T-helper 1 cell treated with Interleukin-12 subunit alpha and Interleukin-12 subunit beta and Interleukin-4 antibody, amounts not matched to agents 30 μg/mL and 1 μg/mL, for 36 hours (primary cell): ENCODE measurements at regions not wholly inside any gene's neighbourhood (a gene's known extent, or its start where the extent isn't known, plus 50 kb on each side); places are given as distances from the start of the nearest gene placed in this dataset.

Experiments
- H3K27ac Mint-ChIP-seq: one replicate; pipeline ENCODE4 v1.8.0; 2021; ENCODE audit warnings: mild to moderate bottlenecking, mixed read lengths
- H3K27me3 Mint-ChIP-seq: one replicate; pipeline ENCODE4 v1.8.0; 2021; ENCODE audit warnings: low read depth, mixed read lengths
- H3K36me3 Mint-ChIP-seq: one replicate; pipeline ENCODE4 v1.8.0; 2021; ENCODE audit warnings: low read depth, mixed read lengths
- H3K4me1 Mint-ChIP-seq: one replicate; pipeline ENCODE4 v1.8.0; 2021; ENCODE audit warnings: low read depth, mixed read lengths
- H3K4me3 Mint-ChIP-seq: one replicate; pipeline ENCODE4 v1.8.0; 2021; ENCODE audit warnings: mild to moderate bottlenecking, moderate library complexity, mixed read lengths
- H3K9me3 Mint-ChIP-seq: one replicate; pipeline ENCODE4 v1.8.0; 2021; ENCODE audit warnings: mixed read lengths

- peaks cover 57% of the 10 kb centered on the region for H3K4me1 Mint-ChIP-seq
- no peaks in the 10 kb centered on the region for H3K9me3 Mint-ChIP-seq
- peak overlapping the region; percentile 73 for H3K4me3 Mint-ChIP-seq
- peaks cover 3% of the 10 kb centered on the region for H3K36me3 Mint-ChIP-seq
- no peaks in the 10 kb centered on the region for H3K27me3 Mint-ChIP-seq
- peak overlapping the region; percentile 94 for H3K27ac Mint-ChIP-seq
These were observed 121.8 kb downstream of the AKAP11 start for GRCh38 chr13:42393573-42394360.

- no peaks in the 10 kb centered on the region for H3K27me3 Mint-ChIP-seq
- peak overlapping the region; percentile 73 for H3K4me3 Mint-ChIP-seq
- no peaks in the 10 kb centered on the region for H3K9me3 Mint-ChIP-seq
- peak overlapping the region; percentile 94 for H3K27ac Mint-ChIP-seq
- peaks cover 57% of the 10 kb centered on the region for H3K4me1 Mint-ChIP-seq
- peaks cover 3% of the 10 kb centered on the region for H3K36me3 Mint-ChIP-seq
These were observed 122.4 kb downstream of the AKAP11 start for GRCh38 chr13:42394361-42394708.

DNA sequence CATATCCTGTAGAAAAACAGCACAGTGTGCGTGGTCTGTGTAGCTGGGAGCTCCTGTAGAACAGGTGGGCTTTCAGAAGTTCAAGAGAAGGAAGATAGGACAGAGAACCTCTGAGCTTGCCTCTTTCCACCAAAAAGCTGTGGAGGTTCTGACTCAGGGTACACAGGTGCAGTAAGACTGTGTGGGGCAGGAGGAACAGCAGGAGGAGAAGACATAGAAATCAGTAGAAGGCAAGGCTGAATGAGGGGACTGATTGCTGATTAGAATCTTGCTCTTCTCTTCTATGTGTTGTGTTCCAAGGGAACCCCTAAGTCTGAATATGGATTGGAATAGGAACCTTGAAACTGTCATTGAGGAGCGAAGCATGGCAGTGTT is 122.7 kb downstream of the AKAP11 start:
- Mint-ChIP-seq H3K27ac (peak overlapping the region; percentile 94), H3K9me3 (no peaks in the 10 kb centered on the region), H3K27me3 (no peaks in the 10 kb centered on the region), H3K36me3 (peaks cover 5% of the 10 kb centered on the region), H3K4me1 (peaks cover 60% of the 10 kb centered on the region), H3K4me3 (peak overlapping the region; percentile 73)

DNA sequence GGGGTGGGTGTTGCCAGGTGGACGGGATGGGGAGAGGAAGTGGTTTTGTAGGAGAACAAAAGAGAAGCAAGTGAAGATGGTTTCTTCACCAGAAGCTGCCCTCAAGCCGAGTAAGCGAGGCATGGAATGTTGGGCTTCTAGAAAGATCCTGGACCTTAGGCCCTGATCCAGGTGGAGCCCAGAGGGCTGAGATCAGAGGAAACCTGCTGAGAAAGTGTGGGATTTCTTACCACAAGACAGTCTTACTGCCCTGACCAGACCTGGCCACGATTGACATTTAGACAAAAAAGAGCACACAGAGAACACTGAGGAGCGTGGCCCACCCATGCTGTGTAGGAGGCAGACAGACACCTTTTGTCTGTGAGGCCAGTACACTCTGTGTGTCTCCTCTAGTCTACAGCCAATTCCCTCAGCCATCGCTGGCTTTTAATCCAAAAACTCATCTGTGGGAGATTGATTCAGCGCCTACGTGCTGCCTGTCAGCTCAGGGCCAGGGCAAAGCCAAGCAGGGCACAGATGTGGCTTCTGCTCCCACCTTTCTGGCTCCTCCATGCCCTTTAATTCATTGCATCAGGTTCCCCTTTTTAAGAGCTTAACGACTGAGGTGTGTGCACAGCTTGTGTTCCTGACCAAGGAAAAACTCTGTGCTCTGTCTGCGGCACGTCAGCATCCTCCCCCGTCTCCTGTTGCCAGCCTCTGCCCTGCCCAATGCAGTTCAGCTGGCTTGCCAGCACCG is 123.3 kb downstream of the AKAP11 start:
- H3K27me3 Mint-ChIP-seq, result no peaks in the 10 kb centered on the region
- H3K4me1 Mint-ChIP-seq, result peaks cover 60% of the 10 kb centered on the region

DNA sequence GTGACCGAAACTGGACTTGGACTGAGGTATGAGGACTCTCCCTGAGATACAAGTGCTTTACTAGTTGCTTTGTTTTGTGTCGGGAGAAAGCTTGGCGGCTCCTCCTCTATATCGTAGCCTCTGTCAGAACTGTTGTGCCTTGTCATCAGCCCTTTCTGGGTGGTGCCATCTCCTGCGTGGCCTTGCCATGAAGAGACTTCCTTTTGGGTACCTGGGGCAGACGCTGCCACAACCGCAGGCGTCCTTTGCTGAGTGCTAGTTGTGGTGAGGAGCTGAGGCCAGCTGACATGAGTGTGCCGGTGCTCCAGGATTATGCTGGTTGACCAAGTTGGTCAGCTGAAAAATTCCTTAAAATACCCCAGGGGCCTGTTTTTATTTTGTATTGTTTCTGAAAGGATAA is 124.5 kb downstream of the AKAP11 start:
- Mint-ChIP-seq H3K9me3 (no peaks in the 10 kb centered on the region), H3K4me1 (peaks cover 62% of the 10 kb centered on the region), H3K27ac (peak overlapping the region; percentile 81), H3K36me3 (peaks cover 3% of the 10 kb centered on the region), H3K27me3 (no peaks in the 10 kb centered on the region), H3K4me3 (peak overlapping the region; percentile 56)

More for the DNA sequence above, 123.3 kb downstream of the AKAP11 start:
- no peaks in the 10 kb centered on the region for H3K9me3 Mint-ChIP-seq
- H3K36me3 Mint-ChIP-seq, result peaks cover 5% of the 10 kb centered on the region
- H3K27ac Mint-ChIP-seq, result peak overlapping the region; percentile 94
- H3K4me3 Mint-ChIP-seq, result peak overlapping the region; percentile 73

GRCh38 chr13:42396901-42397655 is 125.1 kb downstream of the AKAP11 start:
- H3K27me3 Mint-ChIP-seq, result no peaks in the 10 kb centered on the region
- H3K9me3 Mint-ChIP-seq, result no peaks in the 10 kb centered on the region
- H3K27ac Mint-ChIP-seq, result peak overlapping the region; percentile 81
- H3K4me1 Mint-ChIP-seq, result peaks cover 57% of the 10 kb centered on the region
- peak overlapping the region; percentile 56 for H3K4me3 Mint-ChIP-seq
- peaks cover 3% of the 10 kb centered on the region for H3K36me3 Mint-ChIP-seq

DNA sequence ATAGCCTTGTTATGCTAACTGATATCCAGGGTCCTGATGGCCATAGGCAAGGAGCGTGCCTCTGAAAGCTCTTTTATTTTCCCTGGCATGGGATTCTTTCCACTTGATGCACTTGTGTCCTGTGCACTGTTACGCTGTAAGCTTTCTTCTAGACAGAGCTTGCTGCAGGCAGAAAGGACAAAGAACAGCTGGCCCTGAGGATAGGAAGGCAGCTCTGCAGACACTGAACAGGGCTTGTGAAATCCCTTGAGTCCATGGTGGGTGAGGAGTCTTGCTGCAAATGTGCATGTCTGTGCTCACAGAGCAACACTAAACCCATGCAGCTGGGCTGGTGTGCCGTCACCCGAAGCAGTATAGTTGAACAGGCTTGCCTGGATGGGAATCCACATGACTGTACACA is 126.6 kb downstream of the AKAP11 start:
- H3K27me3 Mint-ChIP-seq, result no peaks in the 10 kb centered on the region
- no peak overlapping the region for H3K27ac Mint-ChIP-seq
- peaks cover 45% of the 10 kb centered on the region for H3K4me1 Mint-ChIP-seq

GRCh38 chr13:42400188-42400833 is 128.4 kb downstream of the AKAP11 start:
- H3K27ac Mint-ChIP-seq, result no peak overlapping the region
- no peaks in the 10 kb centered on the region for H3K9me3 Mint-ChIP-seq
- no peaks in the 10 kb centered on the region for H3K27me3 Mint-ChIP-seq
- no peak overlapping the region for H3K4me3 Mint-ChIP-seq
- peaks cover 29% of the 10 kb centered on the region for H3K4me1 Mint-ChIP-seq
- H3K36me3 Mint-ChIP-seq, result peaks cover 3% of the 10 kb centered on the region

More for the DNA sequence above, 126.6 kb downstream of the AKAP11 start:
- Mint-ChIP-seq H3K36me3 (peaks cover 3% of the 10 kb centered on the region), H3K4me3 (no peak overlapping the region), H3K9me3 (no peaks in the 10 kb centered on the region)

DNA sequence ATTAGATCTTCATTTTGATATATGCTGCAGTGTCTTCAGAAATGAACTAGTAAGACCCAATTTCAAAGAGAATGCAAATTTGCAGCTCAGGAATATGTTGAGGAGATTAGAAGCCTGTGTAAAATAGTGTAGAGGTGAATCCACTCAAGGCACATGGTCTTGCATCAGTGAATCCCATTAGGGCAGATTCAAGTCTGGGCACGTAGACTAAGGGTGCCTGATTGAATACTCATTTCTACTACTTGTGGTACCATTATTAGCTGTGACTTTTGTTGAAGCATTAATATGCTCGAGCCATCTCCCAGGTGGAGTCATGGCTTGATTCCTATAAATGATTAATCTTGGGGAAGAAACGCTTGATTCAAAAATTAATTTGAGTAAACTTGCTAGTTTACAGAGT is 129.4 kb downstream of the AKAP11 start:
- Mint-ChIP-seq H3K27ac (no peak overlapping the region), H3K4me1 (peaks cover 34% of the 10 kb centered on the region)

GRCh38 chr13:42405665-42406390 is 133.9 kb downstream of the AKAP11 start:
- no peaks in the 10 kb centered on the region for H3K27me3 Mint-ChIP-seq
- peaks cover 25% of the 10 kb centered on the region for H3K4me1 Mint-ChIP-seq
- peak overlapping the region; percentile 50 for H3K4me3 Mint-ChIP-seq
- H3K36me3 Mint-ChIP-seq, result no peaks in the 10 kb centered on the region
- peak overlapping the region; percentile 89 for H3K27ac Mint-ChIP-seq
- no peaks in the 10 kb centered on the region for H3K9me3 Mint-ChIP-seq

More for the DNA sequence above, 129.4 kb downstream of the AKAP11 start:
- no peaks in the 10 kb centered on the region for H3K9me3 Mint-ChIP-seq
- no peaks in the 10 kb centered on the region for H3K27me3 Mint-ChIP-seq
- no peak overlapping the region for H3K4me3 Mint-ChIP-seq
- peaks cover 3% of the 10 kb centered on the region for H3K36me3 Mint-ChIP-seq

GRCh38 chr13:42409075-42409474 is 137.1 kb downstream of the AKAP11 start:
- Mint-ChIP-seq H3K27ac (no peak overlapping the region), H3K27me3 (no peaks in the 10 kb centered on the region), H3K4me1 (peaks cover 28% of the 10 kb centered on the region), H3K9me3 (no peaks in the 10 kb centered on the region), H3K36me3 (no peaks in the 10 kb centered on the region), H3K4me3 (no peak overlapping the region)

GRCh38 chr13:42409551-42409950 is 137.6 kb downstream of the AKAP11 start:
- no peak overlapping the region for H3K4me3 Mint-ChIP-seq
- H3K9me3 Mint-ChIP-seq, result no peaks in the 10 kb centered on the region
- no peak overlapping the region for H3K27ac Mint-ChIP-seq
- H3K36me3 Mint-ChIP-seq, result no peaks in the 10 kb centered on the region
- no peaks in the 10 kb centered on the region for H3K27me3 Mint-ChIP-seq
- peaks cover 28% of the 10 kb centered on the region for H3K4me1 Mint-ChIP-seq

GRCh38 chr13:42412812-42413483 is 141.0 kb downstream of the AKAP11 start:
- H3K4me1 Mint-ChIP-seq, result peaks cover 9% of the 10 kb centered on the region
- no peak overlapping the region for H3K27ac Mint-ChIP-seq
- peaks cover 3% of the 10 kb centered on the region for H3K9me3 Mint-ChIP-seq
- no peaks in the 10 kb centered on the region for H3K27me3 Mint-ChIP-seq
- no peaks in the 10 kb centered on the region for H3K36me3 Mint-ChIP-seq
- no peak overlapping the region for H3K4me3 Mint-ChIP-seq
